Endodermal cell (in vitro differentiated cells): ENCODE measurements at regions not wholly inside any gene's neighbourhood (a gene's known extent, or its start where the extent isn't known, plus 50 kb on each side); places are given as distances from the start of the nearest gene placed in this dataset.

Experiments used
- DNase-seq: peaks from one replicate; pipeline ENCODE4 v3.0.0-alpha.2; 2017
- H3K27ac ChIP-seq: 2 replicates; pipeline ENCODE4 v1.5.1; 2013; ENCODE audit warnings: mild to moderate bottlenecking, low read depth, low read length, moderate library complexity
- H3K27me3 ChIP-seq: 2 replicates; pipeline ENCODE4 v1.6.1; 2013; ENCODE audit warnings: mild to moderate bottlenecking, low read length, moderate library complexity; ENCODE audit not compliant: insufficient read depth, control insufficient read depth, poor library complexity, severe bottlenecking
- H3K36me3 ChIP-seq: 2 replicates; pipeline ENCODE4 v1.7.0; 2013; ENCODE audit warnings: mild to moderate bottlenecking, low read length, moderate library complexity; ENCODE audit not compliant: control insufficient read depth, insufficient read depth
- H3K4me1 ChIP-seq: one replicate; pipeline ENCODE4 v1.7.0; 2013; ENCODE audit warnings: low read length; ENCODE audit not compliant: control insufficient read depth, insufficient read depth
- H3K4me3 ChIP-seq: 2 replicates; pipeline ENCODE4 v1.5.1; 2013; ENCODE audit warnings: mild to moderate bottlenecking, low read length, moderate library complexity
- H3K9ac ChIP-seq: 2 replicates; pipeline ENCODE4 v1.6.1; 2013; ENCODE audit warnings: mild to moderate bottlenecking, low read length, moderate library complexity; ENCODE audit not compliant: poor library complexity, severe bottlenecking; ENCODE audit errors: extremely low read depth
- H3K9me3 ChIP-seq: 2 replicates; pipeline ENCODE4 v1.6.1; 2013; ENCODE audit warnings: mild to moderate bottlenecking, low read length, moderate library complexity; ENCODE audit not compliant: control insufficient read depth
- H3K27ac Mint-ChIP-seq: 2 replicates; pipeline ENCODE4 v1.8.0; 2020; ENCODE audit warnings: mixed read lengths
- H3K27me3 Mint-ChIP-seq: 2 replicates; pipeline ENCODE4 v1.8.0; 2021; ENCODE audit warnings: mild to moderate bottlenecking, mixed read lengths; ENCODE audit not compliant: insufficient read depth
- H3K36me3 Mint-ChIP-seq: 2 replicates; pipeline ENCODE4 v1.8.0; 2020; ENCODE audit warnings: low read depth, mixed read lengths
- H3K4me1 Mint-ChIP-seq: 2 replicates; pipeline ENCODE4 v1.8.0; 2020; ENCODE audit warnings: mixed read lengths
- H3K4me3 Mint-ChIP-seq: 2 replicates; pipeline ENCODE4 v1.8.0; 2020; ENCODE audit warnings: mild to moderate bottlenecking, moderate library complexity, mixed read lengths
- H3K9me3 Mint-ChIP-seq: 2 replicates; pipeline ENCODE4 v1.8.0; 2020; ENCODE audit warnings: mild to moderate bottlenecking, mixed read lengths
- WGBS, 2 experiments: methylation state at CpG; one replicate each; pipeline versions ENCODE4 v1.1.5 to v1.1.7; 2013; ENCODE audit warnings: missing lambda C conversion rate in 2 of 2, mixed read lengths in 1 of 2; ENCODE audit not compliant: insufficient coverage in 1 of 2, insufficient read length in 1 of 2; 5-methylcytosine and 5-hydroxymethylcytosine counted together
- TF ChIP-seq, protein P1 (sequence below): fragments of 200-600 bp; sonication (generic); conservative IDR thresholded peaks from 2 replicates; pipeline ENCODE4 v1.5.0; 2021; ENCODE audit warnings: antibody characterized with exemption, mild to moderate bottlenecking

DNA sequence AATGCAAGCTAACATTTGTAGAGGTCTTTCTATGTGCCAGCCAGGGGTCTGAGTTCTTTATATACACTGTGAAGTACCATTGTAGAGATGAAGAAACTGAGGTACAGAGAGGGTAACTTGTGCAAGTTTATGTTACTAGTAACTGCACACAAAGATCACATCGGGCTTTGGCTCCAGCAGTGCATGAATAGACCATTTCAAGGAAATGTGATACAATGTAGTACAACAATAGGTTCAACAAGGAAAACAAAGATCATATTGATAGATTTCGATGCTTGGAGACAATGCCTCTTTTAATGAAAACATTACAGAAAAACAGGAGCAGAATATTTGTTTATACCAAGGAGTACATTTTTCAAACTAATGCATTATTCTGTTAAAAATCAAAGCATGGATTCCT, 115.3 kb downstream of the POLR2M start:
- H3K9me3 ChIP-seq = no peaks in the 10 kb centered on the region
- no peaks in the 10 kb centered on the region for H3K36me3 ChIP-seq
- no peak overlapping the region for H3K27ac ChIP-seq
- Mint-ChIP-seq H3K27ac (no peak overlapping the region), H3K36me3 (no peaks in the 10 kb centered on the region), H3K4me1 (no peaks in the 10 kb centered on the region), H3K27me3 (peaks cover 2% of the 10 kb centered on the region), H3K9me3 (no peaks in the 10 kb centered on the region), H3K4me3 (no peak overlapping the region)
- DNase-seq = no peak
- H3K27me3 ChIP-seq = no peaks in the 10 kb centered on the region
- H3K4me1 ChIP-seq = no peaks in the 10 kb centered on the region
- WGBS, 2 experiments = 89 to 92% methylated on average over 1 to 2 of the region's 2 CpGs
- TF ChIP-seq, protein P1, sequence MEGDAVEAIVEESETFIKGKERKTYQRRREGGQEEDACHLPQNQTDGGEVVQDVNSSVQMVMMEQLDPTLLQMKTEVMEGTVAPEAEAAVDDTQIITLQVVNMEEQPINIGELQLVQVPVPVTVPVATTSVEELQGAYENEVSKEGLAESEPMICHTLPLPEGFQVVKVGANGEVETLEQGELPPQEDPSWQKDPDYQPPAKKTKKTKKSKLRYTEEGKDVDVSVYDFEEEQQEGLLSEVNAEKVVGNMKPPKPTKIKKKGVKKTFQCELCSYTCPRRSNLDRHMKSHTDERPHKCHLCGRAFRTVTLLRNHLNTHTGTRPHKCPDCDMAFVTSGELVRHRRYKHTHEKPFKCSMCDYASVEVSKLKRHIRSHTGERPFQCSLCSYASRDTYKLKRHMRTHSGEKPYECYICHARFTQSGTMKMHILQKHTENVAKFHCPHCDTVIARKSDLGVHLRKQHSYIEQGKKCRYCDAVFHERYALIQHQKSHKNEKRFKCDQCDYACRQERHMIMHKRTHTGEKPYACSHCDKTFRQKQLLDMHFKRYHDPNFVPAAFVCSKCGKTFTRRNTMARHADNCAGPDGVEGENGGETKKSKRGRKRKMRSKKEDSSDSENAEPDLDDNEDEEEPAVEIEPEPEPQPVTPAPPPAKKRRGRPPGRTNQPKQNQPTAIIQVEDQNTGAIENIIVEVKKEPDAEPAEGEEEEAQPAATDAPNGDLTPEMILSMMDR = no peak
- H3K4me3 ChIP-seq = no peak overlapping the region
- no peak overlapping the region for H3K9ac ChIP-seq

DNA sequence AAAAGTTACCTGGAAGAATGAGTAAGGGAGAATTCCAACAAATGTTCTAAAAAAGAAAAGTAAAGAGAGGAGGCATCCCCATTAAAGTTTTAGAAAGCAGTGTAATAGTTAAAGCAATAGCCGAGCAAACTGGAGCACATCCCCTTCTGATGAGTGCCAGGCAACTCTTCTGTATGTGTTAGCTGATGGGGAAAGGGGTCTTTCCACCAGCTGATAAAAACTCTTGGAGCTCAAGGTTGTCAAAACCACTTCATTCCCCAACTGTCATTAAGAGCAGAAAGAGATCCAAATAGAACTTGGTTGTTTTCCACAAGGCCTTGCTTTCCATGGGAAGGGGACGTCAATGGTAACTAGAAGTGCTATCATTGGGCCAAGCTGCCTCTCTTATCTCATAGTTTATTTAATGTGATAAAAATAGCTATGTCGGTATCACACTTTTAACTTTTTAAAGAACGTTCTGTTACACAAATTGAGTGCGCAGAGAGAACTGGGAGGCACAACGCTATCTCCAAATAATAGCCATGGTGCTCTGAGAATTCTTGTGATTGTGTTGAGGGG, 116.9 kb downstream of the POLR2M start:
- Histone ChIP-seq H3K4me1 (no peaks in the 10 kb centered on the region), H3K27me3 (no peaks in the 10 kb centered on the region), H3K4me3 (no peak overlapping the region), H3K36me3 (no peaks in the 10 kb centered on the region), H3K9me3 (no peaks in the 10 kb centered on the region), H3K9ac (no peak overlapping the region), H3K27ac (no peak overlapping the region)
- WGBS, 2 experiments = 89% methylated on average over 6 of the region's 6 CpGs; no CpG with 5 or more reads in 1 of the 2 experiments
- no peak for DNase-seq
- Mint-ChIP-seq H3K4me1 (no peaks in the 10 kb centered on the region), H3K36me3 (no peaks in the 10 kb centered on the region), H3K27ac (no peak overlapping the region), H3K4me3 (no peak overlapping the region), H3K27me3 (peaks cover 2% of the 10 kb centered on the region), H3K9me3 (no peaks in the 10 kb centered on the region)
- TF ChIP-seq, protein P1 = no peak

DNA sequence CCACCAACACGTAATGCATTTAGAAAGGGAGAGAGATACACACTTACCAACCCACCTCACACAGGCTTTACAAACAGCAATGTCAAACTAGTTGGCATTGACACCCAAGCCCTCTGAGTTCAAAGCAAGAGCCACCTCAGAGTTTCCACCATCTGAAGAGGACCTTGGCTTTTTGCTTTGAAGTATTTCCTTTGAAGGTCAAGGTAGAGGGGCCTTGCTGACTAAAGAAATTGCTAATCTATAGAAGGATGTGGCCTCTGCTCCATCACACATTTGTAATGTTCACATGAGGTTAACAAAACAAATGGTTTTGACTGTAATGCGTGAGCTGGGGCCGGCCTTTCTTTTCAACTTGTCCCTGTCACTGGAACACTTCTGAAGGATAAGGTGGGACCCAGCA, 117.7 kb downstream of the POLR2M start:
- Histone ChIP-seq H3K9me3 (no peaks in the 10 kb centered on the region), H3K36me3 (no peaks in the 10 kb centered on the region), H3K9ac (no peak overlapping the region), H3K4me3 (no peak overlapping the region), H3K4me1 (no peaks in the 10 kb centered on the region), H3K27me3 (no peaks in the 10 kb centered on the region), H3K27ac (no peak overlapping the region)
- no peaks in the 10 kb centered on the region for H3K9me3 Mint-ChIP-seq
- TF ChIP-seq, protein P1 = no peak
- H3K27me3 Mint-ChIP-seq = peaks cover 2% of the 10 kb centered on the region
- H3K4me3 Mint-ChIP-seq = no peak overlapping the region
- no peaks in the 10 kb centered on the region for H3K36me3 Mint-ChIP-seq
- no peak for DNase-seq
- 84 to 87% methylated on average over 2 to 3 of the region's 3 CpGs for WGBS, 2 experiments
- H3K4me1 Mint-ChIP-seq = no peaks in the 10 kb centered on the region
- no peak overlapping the region for H3K27ac Mint-ChIP-seq
